Mammary epithelial cell (primary cell): ENCODE measurements at regions not wholly inside any gene's neighbourhood (a gene's known extent, or its start where the extent isn't known, plus 50 kb on each side); places are given as distances from the start of the nearest gene placed in this dataset.

Experiments used
- CTCF ChIP-seq, 2 donors: IDR thresholded peaks in 1 of 2; conservative IDR thresholded peaks in 1 of 2; 2 replicates each; pipeline ENCODE4 v1.5.1; 2011 to 2012; ENCODE audit warnings: inconsistent platforms in 2 of 2, low read length in 2 of 2, mild to moderate bottlenecking in 2 of 2, control low read depth in 1 of 2, low read depth in 1 of 2; ENCODE audit not compliant: insufficient read depth in 1 of 2; ENCODE audit errors: extremely low read depth in 1 of 2
- EZH2 ChIP-seq: IDR thresholded peaks from 2 replicates; pipeline ENCODE4 v1.6.1; 2012; ENCODE audit warnings: low read length, inconsistent platforms, borderline replicate concordance

- TF ChIP-seq CTCF (conservative IDR thresholded peaks at IDR 0.05 in 1 of 2, IDR thresholded peaks at IDR 0.05 in 1 of 2; ENCODE audit: extremely low read depth in 1 of 2, insufficient read depth in 1 of 2, low read depth in 1 of 2, low read length in 2 of 2) (peak in 1 of 2 donors; percentile 3), EZH2 (no peak)
Observed at GRCh38 chr15:63436872-63437375, 55.3 kb upstream of the CA12 start.
